SHP77 treated with DMSO at 0.1 percent for 48 hours (cell line): ENCODE measurements at regions not wholly inside any gene's neighbourhood (a gene's known extent, or its start where the extent isn't known, plus 50 kb on each side); places are given as distances from the start of the nearest gene placed in this dataset.
A peak's percentile ranks its signal among the peaks of the same experiment; 100 is the strongest.

Experiments
- DNase-seq: peaks from one replicate; lab custom pipeline; 2025; lab: John Stamatoyannopoulos, UW

GRCh38 chr4:146577111-146577510 lies 55.4 kb upstream of the SLC10A7 start:
- no peak for DNase-seq

GRCh38 chr4:146582864-146583263 lies 55.8 kb upstream of the POU4F2 start:
- peak; percentile 14 for DNase-seq

DNA sequence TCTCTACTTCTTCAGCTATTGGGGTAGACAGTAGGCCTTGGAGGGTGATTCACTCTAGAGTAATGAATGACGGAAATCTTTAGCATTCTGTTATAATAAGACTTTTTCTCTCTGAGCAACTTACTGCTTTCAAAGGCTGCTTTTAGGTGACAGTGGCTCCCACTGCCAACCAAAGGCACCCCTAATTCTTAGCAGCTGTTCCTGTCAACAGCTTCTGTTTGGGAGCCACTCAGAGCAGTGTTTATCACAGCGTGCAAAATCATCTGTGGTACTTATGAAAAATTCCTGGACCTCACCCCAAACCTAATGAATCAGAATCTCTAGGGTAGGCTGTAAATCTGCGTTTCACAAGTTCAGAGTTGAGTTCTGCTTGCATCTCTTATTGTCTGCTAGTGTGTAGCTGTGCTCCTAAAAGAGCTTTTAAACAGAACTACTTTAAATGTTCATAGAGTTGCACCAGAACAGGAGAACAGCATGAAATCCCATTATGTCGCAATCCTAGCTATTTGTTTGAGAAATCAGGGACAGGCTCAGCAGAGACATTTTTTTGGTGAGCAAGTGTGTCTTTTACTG lies 52.8 kb upstream of the POU4F2 start:
- DNase-seq = no peak
